Putamen (tissue), 1 donor: ENCODE measurements at regions not wholly inside any gene's neighbourhood (a gene's known extent, or its start where the extent isn't known, plus 50 kb on each side); places are given as distances from the start of the nearest gene placed in this dataset.

Experiments
- DNase-seq: peaks from one replicate; pipeline ENCODE4 v3.0.0-alpha.2; 2016; ENCODE audit warnings: low spot score

- DNase-seq: no peak
Measured at GRCh38 chr5:4387290-4387689, 752.8 kb upstream of the ADAMTS16 start.

- no peak for DNase-seq
Measured at GRCh38 chr5:4395752-4396151, 744.4 kb upstream of the ADAMTS16 start.

GRCh38 chr5:4405614-4406219 lies 734.4 kb upstream of the ADAMTS16 start:
- DNase-seq: no peak

- DNase-seq: no peak
Measured at GRCh38 chr5:4410151-4410550, 730.0 kb upstream of the ADAMTS16 start.

GRCh38 chr5:4411664-4412063 lies 728.5 kb upstream of the ADAMTS16 start:
- DNase-seq: no peak

- DNase-seq: peak; percentile 11
Measured at GRCh38 chr5:4413996-4414395, 726.1 kb upstream of the ADAMTS16 start.

GRCh38 chr5:4418084-4418483 lies 722.0 kb upstream of the ADAMTS16 start:
- no peak for DNase-seq

GRCh38 chr5:4419281-4419680 lies 720.8 kb upstream of the ADAMTS16 start:
- no peak for DNase-seq

- DNase-seq: no peak
Measured at GRCh38 chr5:4420177-4420576, 720.0 kb upstream of the ADAMTS16 start.

- no peak for DNase-seq
Measured at GRCh38 chr5:4420681-4421080, 719.4 kb upstream of the ADAMTS16 start.

GRCh38 chr5:4422247-4422646 lies 717.9 kb upstream of the ADAMTS16 start:
- DNase-seq: no peak

- no peak for DNase-seq
Measured at GRCh38 chr5:4424895-4425294, 715.2 kb upstream of the ADAMTS16 start.

- DNase-seq: no peak
Measured at GRCh38 chr5:4440536-4440935, 699.6 kb upstream of the ADAMTS16 start.

- no peak for DNase-seq
Measured at GRCh38 chr5:4442221-4442620, 697.9 kb upstream of the ADAMTS16 start.

GRCh38 chr5:4447657-4448056 lies 692.5 kb upstream of the ADAMTS16 start:
- DNase-seq: no peak

- DNase-seq: no peak
Measured at GRCh38 chr5:4453655-4454054, 686.5 kb upstream of the ADAMTS16 start.

- no peak for DNase-seq
Measured at GRCh38 chr5:4479426-4479825, 660.7 kb upstream of the ADAMTS16 start.

GRCh38 chr5:4480528-4481349 lies 659.4 kb upstream of the ADAMTS16 start:
- DNase-seq: no peak

GRCh38 chr5:4487581-4487980 lies 652.5 kb upstream of the ADAMTS16 start:
- DNase-seq: no peak

GRCh38 chr5:4511996-4512656 lies 628.0 kb upstream of the ADAMTS16 start:
- no peak for DNase-seq

- no peak for DNase-seq
Measured at GRCh38 chr5:4513381-4513780, 626.7 kb upstream of the ADAMTS16 start.

- no peak for DNase-seq
Measured at GRCh38 chr5:4514067-4514648, 626.0 kb upstream of the ADAMTS16 start.
